ENCODE measurements at regions not wholly inside any gene's neighbourhood (a gene's known extent, or its start where the extent isn't known, plus 50 kb on each side); places are given as distances from the start of the nearest gene placed in this dataset.
A peak's percentile ranks its signal among the peaks of the same experiment; 100 is the strongest.

GRCh38 chr2:122875091-122875865 is 1119.8 kb downstream of the TSN start:
- DNase-seq (ENCODE audit: low spot score): no peak

- no peak for DNase-seq (ENCODE audit: low spot score)
Observed at GRCh38 chr2:122883849-122884248, 1128.4 kb downstream of the TSN start.

- DNase-seq (ENCODE audit: low spot score): no peak
Observed at GRCh38 chr2:122884889-122885288, 1129.4 kb downstream of the TSN start.

GRCh38 chr2:122885436-122885835 is 1130.0 kb downstream of the TSN start:
- DNase-seq (ENCODE audit: low spot score): no peak

GRCh38 chr2:122886479-122887145 is 1131.2 kb downstream of the TSN start:
- no peak for DNase-seq (ENCODE audit: low spot score)

- no peak for DNase-seq (ENCODE audit: low spot score)
Observed at GRCh38 chr2:122899614-122900013, 1125.5 kb upstream of the CNTNAP5 start.

- no peak for DNase-seq (ENCODE audit: low spot score)
Observed at GRCh38 chr2:122905431-122905830, 1119.7 kb upstream of the CNTNAP5 start.

- DNase-seq (ENCODE audit: low spot score): no peak
Observed at GRCh38 chr2:122908159-122908558, 1116.9 kb upstream of the CNTNAP5 start.

- DNase-seq (ENCODE audit: low spot score): no peak
Observed at GRCh38 chr2:122927197-122927596, 1097.9 kb upstream of the CNTNAP5 start.

GRCh38 chr2:122927710-122928557 is 1097.2 kb upstream of the CNTNAP5 start:
- no peak for DNase-seq (ENCODE audit: low spot score)

- no peak for DNase-seq (ENCODE audit: low spot score)
Observed at GRCh38 chr2:122929347-122929746, 1095.7 kb upstream of the CNTNAP5 start.

GRCh38 chr2:122935506-122935905 is 1089.6 kb upstream of the CNTNAP5 start:
- no peak for DNase-seq (ENCODE audit: low spot score)

- no peak for DNase-seq (ENCODE audit: low spot score)
Observed at GRCh38 chr2:122939796-122940195, 1085.3 kb upstream of the CNTNAP5 start.

GRCh38 chr2:122949523-122949922 is 1075.6 kb upstream of the CNTNAP5 start:
- no peak for DNase-seq (ENCODE audit: low spot score)

GRCh38 chr2:122955776-122956175 is 1069.3 kb upstream of the CNTNAP5 start:
- DNase-seq (ENCODE audit: low spot score): no peak

GRCh38 chr2:122960759-122961641 is 1064.1 kb upstream of the CNTNAP5 start:
- DNase-seq (ENCODE audit: low spot score): peak; percentile 5

- DNase-seq (ENCODE audit: low spot score): no peak
Observed at GRCh38 chr2:122966461-122966860, 1058.6 kb upstream of the CNTNAP5 start.

GRCh38 chr2:122977580-122977979 is 1047.5 kb upstream of the CNTNAP5 start:
- DNase-seq (ENCODE audit: low spot score): no peak

GRCh38 chr2:122980671-122981070 is 1044.4 kb upstream of the CNTNAP5 start:
- DNase-seq (ENCODE audit: low spot score): no peak

- DNase-seq (ENCODE audit: low spot score): no peak
Observed at GRCh38 chr2:122982936-122983335, 1042.2 kb upstream of the CNTNAP5 start.

GRCh38 chr2:122988395-122989221 is 1036.5 kb upstream of the CNTNAP5 start:
- DNase-seq (ENCODE audit: low spot score): no peak

Measured in GM03348 (cell line).